ENCODE measurements at regions not wholly inside any gene's neighbourhood (a gene's known extent, or its start where the extent isn't known, plus 50 kb on each side); places are given as distances from the start of the nearest gene placed in this dataset.

GRCh38 chr10:113971349-113971973, 72.2 kb upstream of the ADRB1 start:
- no peaks in the 10 kb centered on the region for H3K9me3 ChIP-seq (ENCODE audit: low read length)
- no peaks in the 10 kb centered on the region for H3F3A ChIP-seq (ENCODE audit: insufficient read depth, low read length, poor library complexity, severe bottlenecking)
- no peak overlapping the region for H3K4me3 ChIP-seq (ENCODE audit: low read length)
- H3K36me3 ChIP-seq (ENCODE audit: insufficient read depth, low read length) = no peaks in the 10 kb centered on the region
- H3K27me3 ChIP-seq (ENCODE audit: insufficient read depth, low read depth, low read length) = no peaks in the 10 kb centered on the region
- no peaks in the 10 kb centered on the region for H4K20me1 ChIP-seq (ENCODE audit: insufficient read depth)
- TF ChIP-seq MXI1 (conservative IDR thresholded peaks at IDR 0.05; ENCODE audit: poor library complexity, severe bottlenecking) = no peak
- no peak for TF ChIP-seq SMC3 (conservative IDR thresholded peaks at IDR 0.05; ENCODE audit: poor library complexity)
- no peak for TF ChIP-seq RAD21 (conservative IDR thresholded peaks at IDR 0.05)
- TF ChIP-seq POLR2AphosphoS5 (IDR thresholded peaks at IDR 0.05) = no peak
- no peak overlapping the region for H2AFZ ChIP-seq (ENCODE audit: low read depth, low read length)
- no peaks in the 10 kb centered on the region for H3K9me2 ChIP-seq (ENCODE audit: insufficient read depth, low read length)
- no peak overlapping the region for H3K4me2 ChIP-seq (ENCODE audit: low read length)
- no peak overlapping the region for H3K9ac ChIP-seq (ENCODE audit: low read length)
- H3K79me2 ChIP-seq (replicated peaks; ENCODE audit: insufficient read depth, low read length) = no peaks in the 10 kb centered on the region
- no peak overlapping the region for H3K27ac ChIP-seq (ENCODE audit: low read length)

DNA sequence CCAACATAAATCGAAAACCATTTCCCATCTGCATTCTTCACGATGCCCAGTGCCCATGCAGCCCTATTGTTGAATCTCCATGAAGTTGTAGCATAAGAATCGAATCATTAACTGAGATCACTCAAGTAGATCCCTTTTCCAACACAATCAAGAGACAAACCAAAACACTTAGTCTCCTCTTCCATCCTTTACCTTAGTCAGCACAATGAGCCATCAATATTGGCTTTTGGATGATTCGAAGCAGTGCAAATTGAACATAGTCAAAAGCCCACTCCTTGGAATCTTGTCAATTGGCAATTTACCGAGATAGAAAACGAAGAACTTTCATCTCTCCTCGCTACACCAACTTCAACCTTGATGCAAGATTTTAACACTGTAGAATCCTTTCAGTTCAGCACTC, 66.5 kb upstream of the ADRB1 start:
- H3K4me3 ChIP-seq (ENCODE audit: low read length) = no peak overlapping the region
- no peaks in the 10 kb centered on the region for H3K79me2 ChIP-seq (replicated peaks; ENCODE audit: insufficient read depth, low read length)
- H3F3A ChIP-seq (ENCODE audit: insufficient read depth, low read length, poor library complexity, severe bottlenecking) = no peaks in the 10 kb centered on the region
- no peak overlapping the region for H2AFZ ChIP-seq (ENCODE audit: low read depth, low read length)
- H3K27ac ChIP-seq (ENCODE audit: low read length) = no peak overlapping the region
- no peak overlapping the region for H3K4me2 ChIP-seq (ENCODE audit: low read length)
- no peaks in the 10 kb centered on the region for H3K27me3 ChIP-seq (ENCODE audit: insufficient read depth, low read depth, low read length)
- TF ChIP-seq EZH2 (IDR thresholded peaks at IDR 0.05; ENCODE audit: borderline replicate concordance, insufficient read depth, low read length, poor library complexity, severe bottlenecking) = no peak
- TF ChIP-seq, protein P1, sequence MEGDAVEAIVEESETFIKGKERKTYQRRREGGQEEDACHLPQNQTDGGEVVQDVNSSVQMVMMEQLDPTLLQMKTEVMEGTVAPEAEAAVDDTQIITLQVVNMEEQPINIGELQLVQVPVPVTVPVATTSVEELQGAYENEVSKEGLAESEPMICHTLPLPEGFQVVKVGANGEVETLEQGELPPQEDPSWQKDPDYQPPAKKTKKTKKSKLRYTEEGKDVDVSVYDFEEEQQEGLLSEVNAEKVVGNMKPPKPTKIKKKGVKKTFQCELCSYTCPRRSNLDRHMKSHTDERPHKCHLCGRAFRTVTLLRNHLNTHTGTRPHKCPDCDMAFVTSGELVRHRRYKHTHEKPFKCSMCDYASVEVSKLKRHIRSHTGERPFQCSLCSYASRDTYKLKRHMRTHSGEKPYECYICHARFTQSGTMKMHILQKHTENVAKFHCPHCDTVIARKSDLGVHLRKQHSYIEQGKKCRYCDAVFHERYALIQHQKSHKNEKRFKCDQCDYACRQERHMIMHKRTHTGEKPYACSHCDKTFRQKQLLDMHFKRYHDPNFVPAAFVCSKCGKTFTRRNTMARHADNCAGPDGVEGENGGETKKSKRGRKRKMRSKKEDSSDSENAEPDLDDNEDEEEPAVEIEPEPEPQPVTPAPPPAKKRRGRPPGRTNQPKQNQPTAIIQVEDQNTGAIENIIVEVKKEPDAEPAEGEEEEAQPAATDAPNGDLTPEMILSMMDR (IDR thresholded peaks at IDR 0.05; ENCODE audit: poor library complexity, severe bottlenecking) = no peak
- no peak for TF ChIP-seq SMC3 (conservative IDR thresholded peaks at IDR 0.05; ENCODE audit: poor library complexity)
- no peak for TF ChIP-seq TAF1 (IDR thresholded peaks at IDR 0.05; ENCODE audit: low read depth)
- TF ChIP-seq REST (IDR thresholded peaks at IDR 0.05; ENCODE audit: borderline replicate concordance) = no peak
- TF ChIP-seq RAD21 (conservative IDR thresholded peaks at IDR 0.05) = no peak
- TF ChIP-seq EP300 (conservative IDR thresholded peaks at IDR 0.05; ENCODE audit: poor library complexity, severe bottlenecking) = no peak
- TF ChIP-seq POLR2AphosphoS5 (IDR thresholded peaks at IDR 0.05) = no peak
- TF ChIP-seq MXI1 (conservative IDR thresholded peaks at IDR 0.05; ENCODE audit: poor library complexity, severe bottlenecking) = no peak
- H4K20me1 ChIP-seq (ENCODE audit: insufficient read depth) = no peaks in the 10 kb centered on the region
- H3K9me2 ChIP-seq (ENCODE audit: insufficient read depth, low read length) = no peaks in the 10 kb centered on the region
- H3K9me3 ChIP-seq (ENCODE audit: low read length) = no peaks in the 10 kb centered on the region
- H3K36me3 ChIP-seq (ENCODE audit: insufficient read depth, low read length) = no peaks in the 10 kb centered on the region
- no peak overlapping the region for H3K9ac ChIP-seq (ENCODE audit: low read length)

All from neural cell (in vitro differentiated cells).